ENCODE measurements at regions not wholly inside any gene's neighbourhood (a gene's known extent, or its start where the extent isn't known, plus 50 kb on each side); places are given as distances from the start of the nearest gene placed in this dataset.

GRCh38 chr5:67431191-67431590 lies 234.6 kb upstream of the CD180 start:
- H3K36me3 Mint-ChIP-seq (ENCODE audit: insufficient read depth, unreplicated experiment) = no peaks in the 10 kb centered on the region
- TF ChIP-seq CTCF (IDR thresholded peaks at IDR 0.05; ENCODE audit: unreplicated experiment) = no peak
- H3K9me3 Mint-ChIP-seq (ENCODE audit: low read depth, unreplicated experiment) = peaks cover 4% of the 10 kb centered on the region
- no TSS peak for BruUV-seq (replicated peaks)
- intact Hi-C loops (cut with micrococcal nuclease; ENCODE audit: unreplicated experiment) = no loop called here
- H3K27ac Mint-ChIP-seq (ENCODE audit: unreplicated experiment) = no peak overlapping the region
- CTCF ChIA-PET = no interaction called here
- no peaks in the 10 kb centered on the region for H3K4me1 Mint-ChIP-seq (ENCODE audit: low read depth, unreplicated experiment)
- DNase-seq = no peak
- H3K27me3 Mint-ChIP-seq (ENCODE audit: unreplicated experiment) = no peaks in the 10 kb centered on the region
- H3K4me3 Mint-ChIP-seq (ENCODE audit: low read depth, unreplicated experiment) = no peak overlapping the region

- Mint-ChIP-seq H3K9me3 (ENCODE audit: low read depth, unreplicated experiment) (no peaks in the 10 kb centered on the region), H3K4me1 (ENCODE audit: low read depth, unreplicated experiment) (no peaks in the 10 kb centered on the region), H3K27ac (ENCODE audit: unreplicated experiment) (no peak overlapping the region), H3K36me3 (ENCODE audit: insufficient read depth, unreplicated experiment) (no peaks in the 10 kb centered on the region), H3K27me3 (ENCODE audit: unreplicated experiment) (no peaks in the 10 kb centered on the region), H3K4me3 (ENCODE audit: low read depth, unreplicated experiment) (no peak overlapping the region)
- BruUV-seq (replicated peaks) = no TSS peak
- DNase-seq = no peak
- no peak for TF ChIP-seq CTCF (IDR thresholded peaks at IDR 0.05; ENCODE audit: unreplicated experiment)
- CTCF ChIA-PET = no interaction called here
- intact Hi-C loops (cut with micrococcal nuclease; ENCODE audit: unreplicated experiment) = no loop called here
Measured at GRCh38 chr5:67427850-67428298, 231.3 kb upstream of the CD180 start.

GRCh38 chr5:67426961-67427849 lies 230.6 kb upstream of the CD180 start:
- CTCF ChIA-PET = no interaction called here
- intact Hi-C loops (cut with micrococcal nuclease; ENCODE audit: unreplicated experiment) = no loop called here
- Mint-ChIP-seq H3K9me3 (ENCODE audit: low read depth, unreplicated experiment) (peaks cover under 1% of the 10 kb centered on the region), H3K36me3 (ENCODE audit: insufficient read depth, unreplicated experiment) (no peaks in the 10 kb centered on the region), H3K4me3 (ENCODE audit: low read depth, unreplicated experiment) (no peak overlapping the region), H3K4me1 (ENCODE audit: low read depth, unreplicated experiment) (no peaks in the 10 kb centered on the region), H3K27ac (ENCODE audit: unreplicated experiment) (no peak overlapping the region), H3K27me3 (ENCODE audit: unreplicated experiment) (no peaks in the 10 kb centered on the region)
- no peak for TF ChIP-seq CTCF (IDR thresholded peaks at IDR 0.05; ENCODE audit: unreplicated experiment)
- DNase-seq = no peak
- no TSS peak for BruUV-seq (replicated peaks)

- no TSS peak for BruUV-seq (replicated peaks)
- H3K36me3 Mint-ChIP-seq (ENCODE audit: insufficient read depth, unreplicated experiment) = no peaks in the 10 kb centered on the region
Measured at GRCh38 chr5:67425514-67425913, 228.9 kb upstream of the CD180 start.

More at GRCh38 chr5:67425514-67425913, 228.9 kb upstream of the CD180 start:
- TF ChIP-seq CTCF (IDR thresholded peaks at IDR 0.05; ENCODE audit: unreplicated experiment) = no peak
- H3K27ac Mint-ChIP-seq (ENCODE audit: unreplicated experiment) = no peak overlapping the region
- DNase-seq = no peak
- H3K4me3 Mint-ChIP-seq (ENCODE audit: low read depth, unreplicated experiment) = no peak overlapping the region
- intact Hi-C loops (cut with micrococcal nuclease; ENCODE audit: unreplicated experiment) = no loop called here
- H3K27me3 Mint-ChIP-seq (ENCODE audit: unreplicated experiment) = no peaks in the 10 kb centered on the region
- CTCF ChIA-PET = no interaction called here
- H3K9me3 Mint-ChIP-seq (ENCODE audit: low read depth, unreplicated experiment) = peaks cover 3% of the 10 kb centered on the region
- H3K4me1 Mint-ChIP-seq (ENCODE audit: low read depth, unreplicated experiment) = no peaks in the 10 kb centered on the region
